ENCODE measurements at regions not wholly inside any gene's neighbourhood (a gene's known extent, or its start where the extent isn't known, plus 50 kb on each side); places are given as distances from the start of the nearest gene placed in this dataset.

DNA sequence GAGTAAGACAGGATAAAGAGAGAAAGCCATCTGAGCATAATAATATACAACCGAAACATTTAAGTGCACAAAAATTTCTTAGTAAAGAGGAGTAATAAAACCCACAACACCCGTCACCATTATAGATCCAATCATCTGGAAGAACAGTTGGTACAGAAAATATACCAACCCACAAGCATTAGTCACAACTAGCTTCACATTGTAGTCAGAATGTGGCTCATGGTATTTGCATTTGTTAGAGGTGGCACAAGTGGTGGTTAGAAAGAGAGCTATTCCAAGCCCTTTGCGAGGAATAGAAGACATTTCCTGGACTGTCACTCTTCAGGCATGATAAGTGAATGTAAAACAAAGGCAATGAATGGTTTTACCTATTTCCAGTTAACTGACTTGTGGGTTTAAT, 677.5 kb upstream of the ST8SIA4 start:
- DNase-seq (ENCODE audit: low spot score): no peak
- no peak for ATAC-seq (ENCODE audit: insufficient number of reproducible peaks, low FRiP score, low read depth)

DNA sequence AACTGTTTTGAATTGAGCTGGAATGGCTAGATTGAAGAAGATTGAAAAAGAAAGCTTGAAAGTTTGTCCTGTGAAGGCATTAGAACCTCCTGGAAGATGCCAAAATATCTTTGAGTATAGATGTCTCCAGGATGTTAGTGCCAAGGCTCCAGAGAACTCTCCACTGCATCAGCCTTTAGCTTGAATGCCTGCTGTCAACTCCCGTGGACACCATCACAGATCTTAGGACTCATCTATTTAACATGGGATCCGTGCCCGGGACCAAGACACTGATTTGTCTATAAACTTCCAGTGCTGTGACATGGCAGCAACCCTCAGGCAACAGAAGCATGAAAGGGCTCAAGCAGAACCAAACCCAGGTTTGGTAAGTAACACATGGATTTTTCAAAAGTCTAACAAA, 670.9 kb upstream of the ST8SIA4 start:
- no peak for DNase-seq (ENCODE audit: low spot score)

More for the DNA sequence above, 677.5 kb upstream of the ST8SIA4 start:
- no peak for TF ChIP-seq CTCF (IDR thresholded peaks at IDR 0.05)
- Histone ChIP-seq H3K4me1 (ENCODE audit: control insufficient read depth in 1 of 2, low read depth in 2 of 2) (no peaks in the 10 kb centered on the region), H3K4me3 (no peak overlapping the region), H3K36me3 (no peaks in the 10 kb centered on the region), H3K27me3 (replicated peaks; ENCODE audit: insufficient read depth) (no peaks in the 10 kb centered on the region), H3K27ac (no peak overlapping the region), H3K9me3 (no peaks in the 10 kb centered on the region)

GRCh38 chr5:101561018-101561417, 657.9 kb upstream of the ST8SIA4 start:
- Histone ChIP-seq H3K36me3 (no peaks in the 10 kb centered on the region), H3K9me3 (no peaks in the 10 kb centered on the region), H3K4me1 (ENCODE audit: control insufficient read depth in 1 of 2, low read depth in 2 of 2) (peaks cover 0 to 2% of the 10 kb centered on the region in 2 donors), H3K27ac (no peak overlapping the region), H3K27me3 (replicated peaks; ENCODE audit: insufficient read depth) (no peaks in the 10 kb centered on the region), H3K4me3 (no peak overlapping the region)
- no peak for TF ChIP-seq CTCF (IDR thresholded peaks at IDR 0.05)
- DNase-seq (ENCODE audit: low spot score): no peak
- no peak for ATAC-seq (ENCODE audit: insufficient number of reproducible peaks, low FRiP score, low read depth)

More for the DNA sequence above, 670.9 kb upstream of the ST8SIA4 start:
- TF ChIP-seq CTCF (IDR thresholded peaks at IDR 0.05): no peak
- H3K27me3 ChIP-seq (replicated peaks; ENCODE audit: insufficient read depth): no peaks in the 10 kb centered on the region
- no peak for ATAC-seq (ENCODE audit: insufficient number of reproducible peaks, low FRiP score, low read depth)
- no peaks in the 10 kb centered on the region for H3K36me3 ChIP-seq
- H3K4me3 ChIP-seq: no peak overlapping the region
- no peaks in the 10 kb centered on the region for H3K4me1 ChIP-seq (ENCODE audit: control insufficient read depth in 1 of 2, low read depth in 2 of 2)
- no peak overlapping the region for H3K27ac ChIP-seq
- H3K9me3 ChIP-seq: no peaks in the 10 kb centered on the region

DNA sequence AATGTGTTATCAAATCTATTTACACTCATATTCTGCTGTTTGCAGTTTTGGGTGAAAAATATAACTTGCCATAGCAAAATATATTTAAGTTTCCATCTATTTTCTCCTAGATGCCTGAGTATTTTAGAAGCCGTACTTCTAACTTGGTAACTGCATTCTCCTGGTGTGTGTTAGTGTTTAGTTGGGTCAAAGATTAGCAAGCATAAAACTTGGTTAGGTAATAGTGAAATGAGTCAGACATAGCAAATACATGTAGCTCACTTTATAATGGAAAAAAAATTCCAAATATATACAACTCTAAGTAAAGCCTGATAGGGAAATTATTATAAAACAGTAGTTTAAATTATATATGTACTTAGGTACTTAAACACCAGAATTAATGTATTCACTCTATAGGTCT, 640.7 kb upstream of the ST8SIA4 start:
- ATAC-seq (ENCODE audit: insufficient number of reproducible peaks, low FRiP score, low read depth): no peak
- Histone ChIP-seq H3K4me3 (no peak overlapping the region), H3K27ac (no peak overlapping the region), H3K9me3 (no peaks in the 10 kb centered on the region), H3K36me3 (no peaks in the 10 kb centered on the region), H3K4me1 (ENCODE audit: control insufficient read depth in 1 of 2, low read depth in 2 of 2) (no peaks in the 10 kb centered on the region), H3K27me3 (replicated peaks; ENCODE audit: insufficient read depth) (no peaks in the 10 kb centered on the region)
- TF ChIP-seq CTCF (IDR thresholded peaks at IDR 0.05): no peak
- DNase-seq (ENCODE audit: low spot score): no peak

DNA sequence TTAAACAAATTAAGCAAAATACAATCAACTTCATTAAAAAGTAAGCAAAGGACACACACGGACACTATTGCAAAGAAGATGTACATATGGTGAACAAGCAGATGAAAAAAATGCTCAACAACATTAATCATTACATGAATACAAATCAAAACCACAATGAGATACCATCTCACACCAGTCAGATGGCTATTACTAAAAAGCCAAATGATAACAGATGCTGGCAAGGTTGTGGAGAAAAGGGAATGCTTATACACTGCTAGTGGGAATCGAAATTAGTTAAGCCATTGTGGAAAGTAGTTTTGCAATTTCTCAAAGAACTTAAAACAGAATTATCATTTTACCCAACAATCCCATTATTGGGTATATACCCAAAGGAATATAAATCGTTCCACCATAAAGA, 636.2 kb upstream of the ST8SIA4 start:
- no peak overlapping the region for H3K4me3 ChIP-seq
- H3K9me3 ChIP-seq: no peaks in the 10 kb centered on the region
- no peaks in the 10 kb centered on the region for H3K27me3 ChIP-seq (replicated peaks; ENCODE audit: insufficient read depth)
- H3K36me3 ChIP-seq: no peaks in the 10 kb centered on the region
- H3K27ac ChIP-seq: no peak overlapping the region
- DNase-seq (ENCODE audit: low spot score) (no peak), ATAC-seq (ENCODE audit: insufficient number of reproducible peaks, low FRiP score, low read depth) (no peak)
- TF ChIP-seq CTCF (IDR thresholded peaks at IDR 0.05): no peak
- H3K4me1 ChIP-seq (ENCODE audit: control insufficient read depth in 1 of 2, low read depth in 2 of 2): no peaks in the 10 kb centered on the region

All from thoracic aorta (tissue), 2 donors.